HS-27A (cell line): ENCODE measurements at regions not wholly inside any gene's neighbourhood (a gene's known extent, or its start where the extent isn't known, plus 50 kb on each side); places are given as distances from the start of the nearest gene placed in this dataset.
A peak's percentile ranks its signal among the peaks of the same experiment; 100 is the strongest.
"Not testable (repeated sequence)": the region's sequence is repeated elsewhere in the genome, so short reads cannot be mapped to it uniquely, and the experiment has no call there.

Experiments used
- DNase-seq: peaks from one replicate; pipeline ENCODE4 v3.0.0-alpha.2; 2012; ENCODE audit warnings: low read depth, missing footprints

DNA sequence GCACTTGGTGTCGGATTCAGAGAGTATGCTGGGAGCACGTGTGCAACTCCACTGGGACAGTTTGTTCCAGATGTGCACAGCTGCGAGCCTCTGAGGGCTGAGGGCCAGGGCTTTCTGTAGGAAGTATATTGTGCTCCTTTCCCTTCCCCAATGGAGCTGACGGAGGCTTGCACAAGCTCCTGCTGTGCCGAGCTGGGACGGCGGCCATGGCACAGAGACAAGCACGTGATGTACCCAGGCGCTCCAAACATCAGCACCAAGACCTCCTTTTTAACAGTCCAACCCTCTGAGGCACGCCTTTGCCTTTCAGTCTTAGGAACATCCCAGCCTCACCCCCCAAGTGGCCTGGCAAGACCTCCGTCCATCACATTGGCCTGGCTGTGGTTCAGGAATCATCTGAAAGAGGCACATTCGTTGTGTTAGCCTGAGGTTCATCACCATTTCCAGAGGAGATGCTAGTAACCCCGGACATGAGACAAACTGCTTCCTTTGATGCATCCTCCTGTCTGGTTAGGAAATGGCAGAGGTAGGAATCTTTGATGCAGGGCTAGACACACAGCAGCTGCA, 339.2 kb upstream of the KAZN start:
- DNase-seq = no peak

DNA sequence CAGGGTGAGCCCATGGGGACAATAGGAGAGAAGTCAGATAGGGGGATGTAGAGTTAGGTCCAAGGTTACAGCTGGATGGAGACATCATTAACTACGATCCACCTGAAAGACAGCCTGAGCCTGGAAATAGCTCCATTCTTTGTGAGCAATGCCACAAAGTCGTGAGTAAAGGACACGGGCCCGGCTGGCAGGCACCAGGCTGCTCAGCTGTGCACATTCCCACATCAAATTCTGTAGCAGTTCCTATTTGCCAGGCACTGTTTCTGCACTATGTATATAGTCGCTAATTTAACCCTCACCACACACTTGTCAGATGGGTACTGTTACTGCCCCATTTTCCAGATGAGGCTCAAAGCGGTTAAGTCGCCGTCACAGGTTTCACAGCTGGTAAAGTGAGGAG, 338.0 kb upstream of the KAZN start:
- no peak for DNase-seq

DNA sequence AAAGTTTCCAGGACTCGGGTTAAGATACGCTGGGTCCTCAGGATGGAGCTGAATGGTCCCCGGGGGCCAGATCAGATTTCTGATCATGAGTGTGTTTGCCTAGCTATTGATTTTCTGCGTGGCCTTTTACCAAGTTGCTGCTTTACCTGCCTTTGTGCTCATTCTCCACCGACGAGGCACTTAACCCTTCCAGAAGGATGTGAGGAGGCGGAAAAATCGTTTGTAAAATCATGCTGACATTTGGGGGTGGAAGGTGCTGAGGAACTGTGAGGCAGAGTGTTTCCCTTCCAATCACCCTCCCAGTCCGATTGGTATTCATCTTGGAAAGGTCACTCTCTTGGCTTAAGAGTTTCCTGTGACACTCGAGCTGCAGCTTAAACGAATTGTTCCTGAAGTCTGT, 337.1 kb upstream of the KAZN start:
- no peak for DNase-seq

DNA sequence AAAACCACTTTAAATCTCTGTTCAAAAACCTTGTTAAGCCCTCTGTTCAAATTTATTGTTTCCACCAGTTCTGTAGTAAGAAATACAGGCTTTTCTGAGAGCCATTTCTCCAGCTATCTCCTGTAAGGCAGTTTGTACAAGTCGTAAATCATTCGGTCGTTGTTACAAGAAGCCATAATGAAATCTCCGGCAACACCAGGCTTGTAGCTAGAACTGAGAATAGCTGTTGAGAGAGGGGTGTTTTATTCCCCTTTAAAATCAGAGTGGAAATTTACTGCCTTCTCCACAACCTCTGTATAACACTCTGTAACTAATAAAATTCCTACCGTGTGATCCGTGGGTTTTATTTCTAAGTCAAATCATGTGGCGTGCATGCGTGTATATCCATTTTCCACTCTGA, 335.8 kb upstream of the KAZN start:
- DNase-seq = no peak

DNA sequence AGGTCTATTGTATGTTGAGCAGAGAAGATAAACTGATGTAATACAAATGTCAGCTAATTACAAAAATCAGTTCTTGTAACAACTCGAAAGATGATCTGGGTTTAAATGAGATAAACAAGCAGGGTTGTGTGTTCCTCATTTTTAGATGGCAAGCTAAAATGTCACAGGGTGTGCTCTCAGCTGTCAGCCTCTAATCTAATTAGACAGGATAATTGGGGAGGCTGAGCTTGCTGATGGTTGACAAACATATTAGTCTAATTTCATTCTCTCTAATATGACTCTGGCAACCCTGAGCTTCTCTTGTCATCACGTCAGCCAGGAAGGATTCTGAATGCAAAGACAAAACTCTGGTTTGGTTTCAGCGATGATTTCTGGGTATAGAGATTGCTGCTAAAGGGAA, 335.3 kb upstream of the KAZN start:
- no peak for DNase-seq

DNA sequence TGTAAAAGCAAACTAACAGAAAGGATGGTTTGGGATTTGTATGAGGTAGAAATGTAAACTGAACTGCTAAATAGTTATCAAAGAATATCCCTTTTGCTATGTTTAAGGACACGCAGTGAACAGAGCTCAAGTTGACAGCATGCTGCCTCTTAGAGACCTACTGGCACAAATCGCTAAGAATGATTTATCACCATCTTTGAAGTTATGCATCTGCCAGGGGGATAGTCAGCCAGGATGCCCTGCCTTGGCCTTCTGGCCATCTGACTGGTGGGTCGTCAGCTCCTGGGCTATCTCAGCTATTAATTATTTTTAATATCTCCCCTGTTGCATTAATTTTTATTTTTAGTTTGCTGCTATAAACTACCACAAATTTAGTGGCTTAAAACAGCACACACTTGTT, 334.8 kb upstream of the KAZN start:
- DNase-seq = no peak

DNA sequence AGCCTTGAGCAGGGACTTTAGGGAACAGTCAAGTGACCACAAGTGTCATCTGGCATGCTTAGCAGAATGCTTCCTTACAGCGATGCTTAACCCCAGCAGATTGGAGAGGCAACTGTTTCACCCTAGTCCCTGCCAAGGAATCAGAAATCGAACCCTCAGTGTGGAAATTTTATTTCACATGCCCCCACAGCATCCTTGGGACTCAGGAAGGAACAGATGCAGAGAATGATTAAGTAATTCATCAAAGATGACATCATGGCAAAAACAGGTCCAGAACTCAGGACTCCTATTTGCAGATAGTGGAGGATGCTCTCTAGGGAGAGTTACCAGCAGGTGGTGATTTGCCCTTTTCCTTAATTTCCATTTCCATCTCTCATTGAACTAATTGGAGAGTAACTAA, 333.0 kb upstream of the KAZN start:
- DNase-seq = no peak

DNA sequence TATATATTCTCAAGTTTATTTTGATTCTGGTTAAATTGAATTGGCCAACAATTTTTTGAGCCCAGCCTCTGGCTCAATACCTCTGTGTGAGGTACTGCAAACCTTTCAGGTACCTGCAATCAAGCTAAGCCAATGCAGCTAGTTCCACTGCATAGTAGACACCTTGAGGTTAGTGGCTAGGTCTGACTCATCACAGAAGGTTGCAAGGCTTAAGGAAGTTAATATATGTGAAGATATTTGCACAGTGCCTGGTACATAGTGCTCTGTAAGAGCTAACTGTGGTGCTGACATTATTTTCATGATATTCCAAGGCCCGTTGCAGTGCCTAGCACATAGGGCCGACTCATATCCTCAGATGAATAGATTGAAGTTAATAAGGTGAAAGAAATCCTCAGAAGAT, 330.5 kb upstream of the KAZN start:
- no peak for DNase-seq

DNA sequence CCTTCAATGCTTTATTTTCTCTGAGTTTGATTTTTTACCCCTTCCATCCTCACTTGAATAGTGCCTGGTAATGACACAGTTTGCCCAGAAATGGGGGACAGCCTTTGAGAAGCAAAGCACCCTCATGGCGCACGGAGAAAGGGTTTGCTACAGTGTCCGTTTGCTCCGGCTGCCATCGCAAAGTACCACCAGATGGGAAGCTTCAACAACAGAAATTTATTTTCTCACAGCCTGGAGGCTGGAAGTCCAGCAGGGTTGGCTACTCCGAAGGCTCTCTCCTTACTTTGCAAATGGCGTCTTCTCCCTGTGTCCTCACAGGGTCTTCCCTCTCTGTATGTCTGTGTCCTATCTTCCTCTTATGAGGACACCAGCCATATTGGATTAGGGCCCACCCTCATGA, 327.7 kb upstream of the KAZN start:
- no peak for DNase-seq

DNA sequence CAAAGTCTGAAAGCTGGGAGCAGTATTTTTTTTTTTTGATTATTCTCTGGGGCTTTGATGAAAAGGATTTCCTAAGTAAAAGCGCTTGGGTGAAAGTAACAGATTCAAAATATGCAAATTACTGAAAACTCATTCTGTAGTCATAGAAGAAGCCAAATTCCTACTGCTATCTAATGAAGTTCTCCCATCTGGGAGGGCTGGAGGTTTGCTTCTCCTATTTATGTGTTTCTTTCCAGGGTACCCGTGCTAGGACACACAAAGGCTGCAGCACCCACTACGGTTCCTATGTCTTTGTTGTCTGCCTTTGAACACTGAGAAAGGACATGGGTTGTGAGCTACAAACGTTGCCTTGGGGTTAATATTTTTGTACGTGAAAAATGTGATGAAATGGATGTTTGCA, 324.7 kb upstream of the KAZN start:
- no peak for DNase-seq

DNA sequence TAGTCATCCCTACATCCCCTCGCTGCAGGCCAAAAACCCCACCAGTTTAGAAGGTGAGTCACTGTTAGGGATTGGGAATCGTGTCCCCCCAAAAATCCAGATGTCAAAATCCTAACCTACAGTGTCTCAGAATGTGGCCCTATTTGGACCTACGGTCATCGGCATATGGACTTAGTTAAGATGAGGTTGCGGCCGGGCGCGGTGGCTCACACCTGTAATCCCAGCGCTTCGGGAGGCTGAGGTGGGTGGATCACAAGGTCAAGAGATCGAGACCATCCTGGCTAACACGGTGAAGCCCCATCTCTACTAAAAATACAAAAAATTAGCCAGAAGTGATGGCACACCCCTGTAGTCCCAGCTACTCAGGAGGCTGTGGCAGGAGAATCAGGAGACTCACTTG, 318.6 kb upstream of the KAZN start:
- not testable (repeated sequence) for DNase-seq

DNA sequence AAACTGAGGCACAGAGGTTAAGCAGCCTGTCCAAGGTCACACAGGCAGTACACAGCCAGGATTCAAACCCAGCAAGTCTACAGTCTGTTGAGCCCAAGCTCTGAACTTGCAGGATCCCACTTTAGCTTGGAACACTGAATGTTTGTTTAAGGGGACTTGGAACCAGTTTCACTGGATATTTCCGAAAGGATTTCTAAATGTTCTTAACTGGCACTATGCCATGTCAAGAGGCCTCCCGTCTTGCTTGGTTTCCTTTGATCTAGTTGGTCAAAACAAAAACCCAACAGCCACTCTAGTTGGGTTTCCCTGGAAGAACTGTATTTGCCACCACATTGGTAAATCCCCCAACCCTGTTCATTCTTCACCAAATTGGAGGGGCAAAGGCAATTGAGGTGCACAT, 317.6 kb upstream of the KAZN start:
- DNase-seq = no peak

DNA sequence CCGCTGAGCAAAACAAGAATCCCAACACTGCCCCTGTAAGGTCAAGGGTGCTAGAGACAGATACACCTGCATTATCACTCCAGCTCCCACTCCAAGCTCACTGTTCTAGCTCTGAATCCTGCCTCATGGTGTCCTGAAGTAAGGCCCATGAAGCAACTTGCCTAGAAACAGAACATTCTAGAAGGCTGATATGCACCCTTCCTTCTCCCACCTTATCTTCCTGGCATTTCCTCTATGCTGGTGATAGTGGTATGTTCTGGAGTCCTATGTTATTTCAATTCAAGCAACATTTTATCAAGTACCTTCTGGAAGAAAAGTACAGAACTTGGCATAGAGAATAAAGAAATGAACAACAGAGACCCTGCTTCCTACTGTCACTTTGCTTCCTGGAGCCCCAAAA, 317.1 kb upstream of the KAZN start:
- DNase-seq = no peak

DNA sequence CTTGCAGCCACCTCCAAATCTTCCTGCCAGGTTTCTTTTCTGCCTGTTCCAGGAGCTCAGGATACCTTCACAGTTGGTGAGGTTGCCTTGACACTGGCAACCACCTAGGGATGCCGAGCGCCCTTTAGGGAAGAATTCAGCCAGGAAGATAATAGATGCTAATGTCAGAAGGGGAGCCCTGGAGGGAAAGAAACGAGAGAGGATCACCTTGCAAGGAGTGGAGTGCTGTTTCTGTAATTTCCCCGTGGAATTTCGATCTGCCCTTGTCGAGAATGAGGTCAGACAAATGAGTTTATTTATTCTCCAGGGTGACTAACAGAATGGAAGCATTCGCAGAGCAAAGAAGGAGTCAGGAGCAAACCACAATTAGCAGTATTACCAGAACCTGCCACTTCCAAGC, 315.8 kb upstream of the KAZN start:
- DNase-seq = no peak

DNA sequence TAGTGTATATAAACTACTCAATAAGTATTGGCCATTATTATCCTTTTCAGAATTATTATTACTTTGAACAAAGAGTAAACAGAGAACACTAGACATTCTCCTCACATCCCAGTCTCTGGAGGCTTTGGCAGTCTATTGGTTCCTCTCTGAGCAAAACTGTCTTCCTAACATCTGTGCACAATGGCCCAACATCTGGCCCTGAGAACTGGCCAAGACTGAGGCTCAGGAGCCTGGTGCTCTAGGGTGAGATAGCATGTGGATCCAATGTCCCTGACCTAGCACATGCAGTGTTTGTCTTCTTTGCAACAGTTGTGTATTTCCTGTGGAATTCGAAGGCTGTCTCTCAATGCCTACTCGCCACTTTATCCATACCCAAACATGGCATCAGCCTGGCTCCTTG, 313.2 kb upstream of the KAZN start:
- no peak for DNase-seq

DNA sequence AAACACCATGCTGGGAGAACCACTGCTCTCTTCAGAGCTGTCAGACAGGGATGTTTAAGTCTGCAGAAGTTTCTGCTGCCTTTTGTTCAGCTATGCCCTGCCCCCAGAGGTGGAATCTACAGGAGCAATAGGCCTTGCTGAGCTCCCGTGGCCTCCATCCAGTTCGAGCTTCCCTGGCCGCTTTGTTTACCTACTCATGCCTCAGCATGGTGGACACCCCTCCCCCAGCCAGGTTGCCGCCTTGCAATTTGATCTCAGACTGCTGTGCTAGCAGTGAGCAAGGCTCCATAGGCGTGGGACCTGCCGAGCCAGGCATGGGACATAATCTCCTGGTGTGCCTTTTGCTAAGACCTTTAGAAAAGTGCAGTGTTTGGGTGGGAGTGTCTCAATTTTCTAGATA, 307.3 kb upstream of the KAZN start:
- DNase-seq = not testable (repeated sequence)

DNA sequence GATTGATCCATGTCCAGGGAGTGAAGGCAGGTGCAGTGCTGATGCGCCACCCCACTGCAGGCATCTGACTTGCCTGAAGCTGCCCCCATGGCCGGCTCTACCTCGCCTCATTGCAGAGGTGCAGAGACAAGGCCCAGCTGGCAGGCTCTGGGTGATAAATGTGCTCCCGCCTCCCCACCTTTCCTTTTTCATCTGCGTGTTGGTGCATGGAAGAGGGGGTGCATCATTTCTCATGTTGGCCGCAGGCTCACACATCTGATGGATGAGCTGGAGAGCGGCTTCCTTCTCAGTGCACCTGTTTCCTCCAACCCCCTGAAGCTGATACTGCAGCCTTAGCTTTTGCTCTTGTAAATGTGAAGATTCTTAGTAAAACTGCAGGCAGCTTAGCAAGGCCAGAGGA, 306.0 kb upstream of the KAZN start:
- DNase-seq = no peak

DNA sequence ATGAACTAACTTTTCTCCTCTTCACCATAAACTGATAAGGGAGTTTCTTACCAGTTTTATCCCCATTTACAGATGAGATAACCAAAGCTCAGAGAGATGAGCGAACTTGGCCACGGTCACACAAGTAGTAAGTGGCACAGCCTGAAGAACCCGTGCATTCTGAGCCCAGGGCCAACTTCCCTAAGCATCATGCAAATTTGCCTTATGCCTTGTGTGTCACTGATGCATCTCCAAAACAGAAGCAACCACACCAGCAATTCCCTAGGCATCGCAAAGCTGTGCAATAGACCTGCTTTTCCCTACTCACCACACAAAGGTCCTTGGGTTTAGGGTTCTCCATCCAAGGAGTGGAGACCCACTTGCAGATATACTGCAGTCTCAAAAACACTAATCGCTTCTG, 304.5 kb upstream of the KAZN start:
- no peak for DNase-seq

DNA sequence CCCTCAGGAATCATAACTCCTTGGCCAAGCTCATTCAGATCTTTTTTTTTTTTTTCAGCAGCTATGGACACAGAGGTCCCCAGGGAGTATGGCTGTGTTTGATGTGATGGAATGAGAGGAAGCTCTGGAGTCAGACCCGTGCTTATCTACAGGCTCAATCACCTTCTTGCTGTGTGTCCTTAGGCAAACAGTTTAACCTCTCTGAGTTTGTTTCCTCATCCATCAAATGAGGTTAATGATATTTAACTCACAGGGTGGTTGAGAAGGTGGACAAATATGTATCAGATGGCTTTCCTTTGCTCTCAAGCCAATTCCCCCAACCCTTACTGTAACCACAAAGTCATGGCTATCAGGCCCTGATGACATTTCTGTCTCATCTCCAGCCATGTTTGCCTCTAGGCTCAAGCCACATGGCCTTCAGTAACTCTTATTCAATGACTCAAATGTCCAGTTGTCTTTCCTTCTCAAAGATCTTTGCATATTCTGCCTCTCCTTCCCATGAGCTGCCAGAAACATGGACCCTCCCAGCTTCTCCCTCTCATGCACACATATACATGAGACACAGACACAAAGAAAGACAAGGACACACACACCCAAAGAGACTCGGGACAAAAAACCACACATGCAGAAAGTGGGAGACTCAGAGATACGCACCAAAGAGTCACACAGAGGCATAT, 303.5 kb upstream of the KAZN start:
- DNase-seq = no peak

DNA sequence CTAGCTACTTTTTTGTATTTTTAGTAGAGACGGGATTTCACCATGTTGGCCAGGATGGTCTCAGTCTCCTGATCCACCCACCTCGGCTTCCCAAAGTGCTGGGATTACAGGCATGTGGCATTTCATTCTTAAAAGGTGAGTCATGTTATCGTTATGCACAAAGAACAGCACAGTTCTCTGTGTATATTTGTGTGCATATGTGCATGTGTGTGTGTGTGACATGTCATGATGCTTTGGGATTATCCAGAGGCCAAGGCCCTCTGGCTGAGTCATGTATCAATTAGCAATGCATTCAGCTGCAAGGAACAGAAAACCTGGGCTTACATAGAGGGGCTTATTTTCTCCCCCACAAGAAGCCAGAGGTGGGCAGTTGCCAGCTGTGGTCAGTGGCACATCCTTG, 301.7 kb upstream of the KAZN start:
- peak; percentile 84 for DNase-seq

DNA sequence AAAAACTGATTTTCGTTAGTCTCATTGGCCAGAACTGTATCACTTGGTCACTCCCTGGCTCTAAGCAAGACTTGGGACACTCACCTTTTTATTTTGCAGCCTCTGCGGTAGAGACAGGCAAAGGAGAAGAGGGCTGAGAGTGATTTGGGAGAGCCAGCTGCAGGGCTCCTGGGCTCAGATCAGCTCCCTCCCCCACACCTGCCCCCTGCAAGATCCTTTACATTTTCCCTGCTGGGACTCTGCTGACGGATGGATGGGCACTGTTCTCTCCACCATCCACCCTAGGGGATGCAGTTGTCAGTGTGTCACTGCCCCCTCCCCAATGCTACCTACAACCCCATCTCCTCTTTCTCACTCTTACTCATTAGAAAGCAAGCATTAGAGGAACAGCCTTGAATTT, 301.1 kb upstream of the KAZN start:
- DNase-seq = no peak

DNA sequence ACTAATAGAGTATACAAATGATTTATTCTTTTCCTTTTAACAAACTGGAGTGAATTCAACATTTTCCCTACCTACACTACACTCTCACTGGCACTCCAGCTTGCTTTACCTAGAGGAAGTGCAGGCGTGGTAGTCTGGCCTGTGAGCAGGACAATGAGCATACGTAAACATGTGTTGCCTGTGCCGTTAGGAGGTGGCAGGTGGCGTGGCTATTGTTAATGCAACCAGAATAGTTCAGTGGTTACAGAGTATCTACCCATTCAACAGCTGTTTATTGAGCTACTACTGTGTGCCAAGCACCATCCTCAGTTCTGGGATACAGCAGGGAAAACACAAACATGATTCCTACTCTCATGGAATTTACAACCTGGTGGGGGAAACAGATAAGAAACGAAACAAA, 299.7 kb upstream of the KAZN start:
- DNase-seq = no peak

DNA sequence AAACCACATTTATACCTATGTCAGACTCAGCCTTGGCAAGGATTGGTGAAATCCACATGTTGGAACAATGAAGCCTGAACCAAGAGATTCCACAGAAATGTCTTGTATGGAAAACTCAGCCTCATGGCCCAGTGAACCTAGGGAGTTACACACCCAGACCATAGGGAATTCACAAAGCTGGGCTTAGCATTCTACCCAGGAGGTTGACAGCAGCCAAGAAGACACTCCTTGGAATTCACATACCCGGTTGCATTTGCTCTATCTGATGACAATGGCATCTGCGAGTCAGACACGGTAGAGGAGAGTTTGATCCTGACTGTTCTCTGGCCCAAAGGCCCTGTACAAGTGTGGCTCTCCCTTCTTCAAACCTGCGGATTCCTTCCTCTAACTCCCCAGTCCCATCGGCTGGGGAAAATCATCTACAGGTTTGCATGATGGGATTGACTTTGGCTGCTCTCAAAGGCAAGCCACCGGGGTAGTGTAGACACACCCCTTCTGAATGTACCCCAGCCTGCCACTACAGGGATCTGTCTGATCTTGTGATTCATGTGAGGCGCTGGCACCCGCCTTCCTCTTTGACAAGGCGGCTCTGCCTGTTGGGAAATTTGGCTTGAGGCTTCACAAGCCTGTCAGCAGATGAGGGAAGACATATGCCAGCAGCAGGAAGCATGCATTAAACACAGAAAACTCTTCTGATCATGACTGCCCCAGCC, 297.3 kb upstream of the KAZN start:
- DNase-seq = no peak

DNA sequence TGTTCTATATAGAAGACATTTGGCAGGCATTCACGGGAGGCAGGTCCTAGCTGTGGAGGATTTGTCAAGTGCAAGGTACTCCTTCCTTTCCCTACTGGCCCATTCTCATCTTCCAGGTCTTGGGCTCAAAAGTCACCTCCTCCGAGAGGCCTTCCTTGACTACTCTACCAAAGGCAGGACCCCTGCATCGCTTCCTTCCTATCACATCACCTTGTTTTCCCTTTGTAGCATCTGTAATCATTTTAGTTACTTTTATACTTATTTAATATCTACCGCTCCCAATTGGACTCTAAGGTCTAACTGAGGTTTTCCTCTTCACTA, 296.8 kb upstream of the KAZN start:
- DNase-seq = no peak
